ENCODE measurements at regions not wholly inside any gene's neighbourhood (a gene's known extent, or its start where the extent isn't known, plus 50 kb on each side); places are given as distances from the start of the nearest gene placed in this dataset.
A peak's percentile ranks its signal among the peaks of the same experiment; 100 is the strongest.
"Not testable (repeated sequence)": the region's sequence is repeated elsewhere in the genome, so short reads cannot be mapped to it uniquely, and the experiment has no call there.

DNA sequence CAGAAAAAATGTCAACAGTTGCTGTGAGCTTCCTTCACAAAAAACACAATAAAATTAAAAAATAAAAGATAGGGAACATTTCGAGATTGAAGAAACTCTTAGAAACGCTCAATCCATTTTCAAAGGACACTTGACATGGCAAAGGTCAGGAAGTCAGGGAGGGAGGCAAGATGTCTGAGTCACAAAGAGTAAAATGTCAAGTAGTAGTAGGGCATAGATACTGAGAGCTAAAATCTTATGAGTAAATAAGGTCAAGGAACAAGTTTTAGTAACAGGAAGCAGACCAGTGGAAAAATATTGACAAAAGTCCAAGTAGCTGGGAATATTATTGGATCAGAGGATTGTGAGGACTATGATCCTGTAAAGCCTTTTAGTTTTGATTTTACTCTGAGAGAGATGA lies 495.6 kb downstream of the TMX3 start:
- DNase-seq = no peak

DNA sequence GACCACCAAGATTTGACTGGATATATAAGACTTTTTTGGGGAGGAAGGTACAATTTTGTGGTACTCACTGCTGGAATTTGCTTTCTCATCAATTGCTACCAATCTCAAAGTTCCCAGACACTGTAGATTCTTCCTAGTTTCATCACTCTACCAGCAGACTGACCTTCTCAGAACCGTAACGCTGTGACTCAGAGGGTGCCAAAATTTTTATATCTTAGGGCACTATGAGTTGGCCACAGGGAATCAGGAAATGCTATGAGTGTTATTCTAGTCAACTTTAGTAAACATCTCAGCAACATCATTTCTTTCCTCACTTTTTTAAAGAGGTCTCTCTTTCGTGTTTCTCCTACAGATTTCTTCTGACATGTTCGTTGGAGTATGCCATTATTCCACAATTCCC lies 499.0 kb downstream of the TMX3 start:
- no peak for DNase-seq

DNA sequence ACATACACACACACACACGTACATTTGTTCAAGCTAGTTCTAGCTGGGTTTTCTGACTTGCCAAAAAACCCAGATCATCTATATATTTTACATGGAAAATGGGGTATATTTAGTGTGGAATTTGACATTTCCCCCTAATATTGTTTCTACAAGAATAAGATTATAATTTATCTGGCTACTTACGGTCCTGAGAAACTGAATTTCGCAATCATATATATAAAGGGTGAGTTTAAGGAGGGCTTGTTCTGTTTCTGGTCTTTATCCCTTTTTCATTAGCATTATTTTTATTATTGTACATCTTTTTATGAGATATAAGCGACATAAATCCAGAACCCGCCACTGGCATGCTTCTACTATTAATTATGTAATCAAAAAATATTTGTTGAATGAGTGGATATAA lies 528.9 kb downstream of the TMX3 start:
- DNase-seq = no peak

DNA sequence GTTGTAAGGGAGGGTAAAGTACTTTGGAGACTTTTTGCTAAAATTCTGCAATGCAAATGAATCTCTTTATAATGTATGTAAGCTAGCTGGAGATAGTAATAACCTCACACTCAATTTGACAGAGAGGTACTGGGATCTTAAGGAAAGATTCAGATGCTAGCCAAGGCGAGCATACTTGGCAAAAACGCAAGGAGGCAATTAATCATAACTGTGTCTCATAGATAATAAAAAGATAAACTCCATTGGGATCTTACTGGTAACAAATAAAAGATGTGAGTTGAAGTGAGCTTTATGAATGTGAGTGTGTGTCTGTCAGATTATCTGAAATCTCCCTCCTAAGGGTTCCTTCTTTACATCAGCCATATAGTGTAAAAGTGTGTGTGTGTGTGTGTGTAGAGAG lies 533.0 kb downstream of the TMX3 start:
- no peak for DNase-seq

DNA sequence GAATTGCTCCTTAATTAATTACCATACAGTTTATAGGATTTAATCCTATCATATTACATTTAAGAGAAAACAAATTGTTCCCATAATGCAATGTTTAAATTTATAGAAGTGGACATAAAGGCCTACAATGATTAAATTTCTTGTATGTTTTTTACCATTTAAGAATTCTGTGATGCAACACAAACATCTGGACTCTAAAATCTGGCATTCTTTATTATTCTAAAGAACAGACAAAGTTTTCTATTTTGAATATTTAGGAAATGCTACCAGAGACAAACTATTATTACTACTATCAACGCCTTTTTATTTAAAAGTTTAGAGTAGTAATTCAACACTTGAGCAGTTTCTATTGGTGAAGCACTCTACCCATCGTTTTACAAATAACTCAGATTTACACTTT lies 535.1 kb downstream of the TMX3 start:
- DNase-seq = no peak

DNA sequence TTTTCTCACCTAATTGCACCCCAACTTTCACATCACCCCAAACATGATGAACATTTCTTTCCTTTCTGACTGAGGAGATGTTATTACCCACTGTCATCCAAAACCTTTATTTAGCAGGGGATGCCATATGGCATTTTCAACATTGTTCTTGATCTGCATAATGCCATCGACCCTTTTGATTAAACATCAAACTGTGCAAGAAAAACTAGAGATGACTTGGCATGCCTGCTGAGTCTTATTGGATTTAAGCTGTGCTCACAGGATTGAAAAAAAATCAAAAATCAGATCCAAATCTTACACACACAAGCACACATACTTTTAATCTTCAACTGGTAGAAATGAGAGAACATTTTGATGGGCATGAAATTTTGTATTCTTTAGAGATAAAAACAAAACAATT lies 536.0 kb downstream of the TMX3 start:
- DNase-seq = no peak

DNA sequence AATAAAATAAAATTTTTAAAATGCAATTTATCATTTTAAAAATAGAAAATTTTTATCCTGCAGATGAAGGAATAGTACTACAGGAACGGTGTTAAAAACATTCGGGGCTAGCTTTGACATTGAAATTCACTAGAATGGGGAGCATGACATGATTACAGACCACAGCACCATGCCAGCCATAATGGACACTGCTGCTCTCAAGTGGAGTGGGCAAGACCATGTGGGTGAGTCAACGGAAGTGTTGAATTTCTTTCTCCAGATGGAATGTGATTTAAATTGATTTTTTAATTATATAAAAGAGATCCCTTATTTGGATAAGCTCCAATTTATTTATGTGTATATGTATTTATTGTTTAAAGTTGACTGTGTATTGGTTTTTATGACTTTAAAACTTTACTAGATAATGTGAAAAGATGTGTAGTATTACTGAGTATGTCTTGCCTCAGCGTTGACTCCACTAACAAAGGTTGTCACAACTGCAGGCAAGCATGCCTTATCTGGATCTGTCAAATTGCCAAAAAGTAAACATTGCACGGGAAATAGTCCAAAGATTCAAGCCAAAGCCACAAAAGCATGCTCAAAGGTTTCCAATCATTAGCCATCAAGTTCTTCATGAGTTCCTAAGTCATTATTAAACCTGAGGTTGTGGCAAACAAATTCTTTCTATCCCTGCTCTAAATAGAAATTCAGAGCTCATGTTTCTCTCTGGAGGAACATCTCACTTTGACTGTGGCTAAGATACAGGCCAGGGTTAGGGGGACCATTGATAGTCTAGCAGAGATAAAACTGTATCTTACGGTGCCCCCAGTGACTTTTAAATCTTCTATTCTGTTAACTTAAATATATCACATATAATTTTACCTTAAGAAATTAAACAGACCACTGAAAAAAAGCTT lies 536.9 kb downstream of the TMX3 start:
- peak; percentile 22 for DNase-seq

DNA sequence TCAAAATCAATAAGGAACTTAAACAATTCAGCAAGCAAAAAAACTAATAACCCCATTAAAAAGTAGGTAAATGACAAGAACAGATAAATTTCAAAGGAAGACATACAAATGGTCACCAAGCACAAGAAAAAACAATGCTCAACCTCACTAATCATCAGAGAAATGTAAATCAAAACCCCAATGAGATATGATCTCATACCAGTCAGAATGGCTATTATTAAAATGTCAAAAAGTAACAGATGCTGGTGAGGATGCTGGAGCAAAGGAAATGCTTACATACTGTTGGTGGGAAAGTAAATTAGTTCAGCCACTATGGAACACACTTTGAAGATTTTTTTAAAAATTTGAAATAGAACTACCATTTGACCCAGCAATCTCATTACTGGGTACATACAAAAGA lies 538.0 kb downstream of the TMX3 start:
- DNase-seq = no peak

DNA sequence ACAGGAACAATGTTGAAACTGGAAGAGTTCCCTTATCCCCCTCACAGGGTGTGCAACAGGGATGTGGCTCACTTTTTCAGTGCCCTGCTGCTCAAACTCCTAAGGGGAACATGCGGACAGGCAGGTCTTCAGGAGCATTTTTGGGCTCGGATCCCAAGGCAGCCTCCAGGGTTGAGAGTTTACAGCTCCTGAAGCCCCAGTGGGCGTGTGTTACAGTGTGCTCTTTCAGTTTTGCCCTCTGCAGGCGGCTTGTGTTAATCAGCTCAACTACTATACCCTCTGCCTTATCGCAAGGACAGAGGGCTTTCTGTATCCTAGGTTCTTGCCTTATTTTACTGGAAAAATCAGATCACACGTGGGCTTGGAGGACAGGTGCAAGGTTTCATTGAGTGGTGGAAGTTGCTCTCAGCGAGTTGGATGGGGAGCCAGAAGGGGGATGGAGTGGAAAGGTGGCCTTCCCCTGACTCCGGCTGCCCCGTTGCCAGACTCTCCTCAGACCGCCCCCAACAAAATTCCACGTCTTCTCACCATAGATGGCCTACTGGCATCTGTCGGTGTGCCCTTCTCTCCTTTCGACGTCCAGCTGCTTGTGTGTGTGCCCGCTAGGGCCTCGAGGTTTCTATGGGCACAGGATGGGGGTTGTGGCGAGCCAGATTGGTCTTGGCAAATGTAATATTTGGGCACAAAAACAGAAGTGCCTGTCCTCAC lies 541.9 kb downstream of the TMX3 start:
- DNase-seq = no peak

DNA sequence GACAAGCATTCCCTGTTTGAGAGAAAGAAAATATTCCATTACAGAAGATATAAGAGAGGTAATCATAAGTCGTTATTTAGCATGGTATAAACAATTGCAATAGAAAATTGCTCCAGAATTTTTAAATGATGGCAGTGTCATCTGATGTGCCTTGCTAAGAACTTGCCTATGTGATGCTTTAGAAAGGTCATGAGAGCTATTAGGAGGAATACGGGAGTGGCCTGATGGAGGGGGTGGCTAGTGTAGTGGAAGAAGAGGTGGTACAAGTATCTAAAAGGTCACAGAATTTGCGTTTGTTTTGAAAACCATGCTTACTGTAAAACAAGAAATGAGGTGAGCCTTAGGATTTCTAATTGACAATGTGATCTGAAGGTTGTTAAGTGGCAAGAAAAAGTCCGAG lies 550.0 kb downstream of the TMX3 start:
- DNase-seq = no peak

DNA sequence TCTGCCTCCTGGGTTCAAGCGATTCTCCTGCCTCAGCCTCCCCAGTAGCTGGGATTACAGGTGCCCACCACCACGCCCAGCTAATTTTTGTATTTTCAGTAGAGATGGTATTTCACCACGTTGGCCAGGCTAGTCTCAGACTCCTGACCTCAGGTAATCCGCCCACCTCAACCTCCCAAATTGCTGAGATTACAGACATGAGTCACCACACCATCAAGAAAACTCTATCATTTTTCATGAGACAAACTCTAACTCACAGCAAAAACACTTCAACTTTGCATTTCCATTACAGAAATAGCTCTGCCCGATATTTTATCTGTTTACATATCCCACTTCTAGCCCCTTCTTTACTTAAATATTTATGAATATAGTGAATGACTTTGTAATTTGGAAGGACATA lies 561.1 kb downstream of the TMX3 start:
- not testable (repeated sequence) for DNase-seq

DNA sequence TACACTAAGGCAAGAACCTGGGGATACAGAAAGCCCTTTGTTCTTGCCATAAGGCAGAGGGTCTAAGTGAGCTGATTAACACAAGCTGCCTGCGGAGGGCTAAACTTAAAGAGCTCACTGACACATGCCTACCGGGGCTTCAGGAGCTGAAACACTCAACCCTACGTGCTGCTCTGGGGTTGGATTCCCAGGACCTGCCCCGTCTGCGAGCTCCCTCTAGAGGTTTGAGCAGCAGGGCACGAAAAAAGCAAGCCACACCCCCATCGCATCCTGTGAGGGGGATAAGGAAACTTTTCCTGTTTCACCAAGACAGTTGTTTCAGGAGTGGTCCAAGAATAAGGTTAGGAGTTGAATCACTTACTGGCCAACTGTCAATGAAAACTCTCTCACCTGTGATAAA lies 562.1 kb downstream of the TMX3 start:
- DNase-seq = no peak

DNA sequence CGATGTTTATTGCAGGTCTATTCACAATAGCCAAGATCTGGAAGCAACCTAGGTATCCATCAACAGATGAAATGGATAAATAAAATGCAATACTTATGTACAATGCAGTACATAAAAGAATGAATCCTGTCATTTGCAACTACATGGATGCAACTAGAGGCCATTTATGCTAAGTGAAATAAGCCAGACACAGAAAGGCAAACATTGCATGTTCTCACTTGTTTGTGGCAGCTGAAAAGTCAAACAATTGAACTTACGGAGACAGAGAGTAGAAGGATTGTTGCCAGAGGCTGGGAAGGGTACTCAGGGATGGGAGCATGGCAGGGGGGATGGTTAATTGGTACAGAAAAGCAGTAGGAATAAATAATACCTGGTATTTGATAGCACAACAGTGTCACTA lies 563.9 kb downstream of the TMX3 start:
- DNase-seq = no peak

DNA sequence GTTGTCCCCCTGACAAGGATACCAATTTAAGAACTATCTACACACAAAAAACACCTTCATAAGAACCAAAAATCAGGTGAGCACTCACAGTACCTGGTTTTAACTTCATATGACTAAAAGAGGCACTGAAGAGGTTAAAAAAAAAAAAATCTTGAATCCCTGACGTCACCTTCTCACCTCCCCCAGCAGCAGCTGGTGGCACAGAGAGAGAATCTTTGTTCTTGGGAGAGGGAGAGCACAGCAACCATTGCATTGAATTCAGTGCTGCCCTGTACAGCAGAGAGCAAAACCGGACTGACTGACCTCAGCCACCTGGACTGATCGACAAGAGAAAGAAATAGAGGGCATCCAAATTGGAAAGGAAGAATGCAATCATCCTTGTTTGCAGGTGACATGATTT lies 566.0 kb downstream of the TMX3 start:
- no peak for DNase-seq

DNA sequence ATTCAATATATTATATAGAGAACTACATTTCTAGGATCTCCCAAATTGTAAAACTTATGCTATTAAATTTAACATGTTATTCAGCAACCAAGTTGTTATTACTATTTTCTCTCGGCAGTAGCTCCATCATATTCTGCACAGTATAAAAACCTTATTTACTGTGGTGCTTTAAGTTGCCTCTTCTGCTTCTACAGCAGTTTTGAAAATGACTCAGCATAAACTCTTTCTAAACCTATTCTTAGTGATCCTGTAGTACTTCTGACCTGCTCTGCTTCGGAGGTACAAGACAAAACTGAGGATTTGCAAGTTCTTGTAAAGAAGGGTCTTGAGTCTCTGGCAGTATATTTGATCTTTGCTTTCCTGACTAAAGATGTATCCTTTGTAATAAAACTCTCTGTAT lies 567.2 kb downstream of the TMX3 start:
- no peak for DNase-seq

DNA sequence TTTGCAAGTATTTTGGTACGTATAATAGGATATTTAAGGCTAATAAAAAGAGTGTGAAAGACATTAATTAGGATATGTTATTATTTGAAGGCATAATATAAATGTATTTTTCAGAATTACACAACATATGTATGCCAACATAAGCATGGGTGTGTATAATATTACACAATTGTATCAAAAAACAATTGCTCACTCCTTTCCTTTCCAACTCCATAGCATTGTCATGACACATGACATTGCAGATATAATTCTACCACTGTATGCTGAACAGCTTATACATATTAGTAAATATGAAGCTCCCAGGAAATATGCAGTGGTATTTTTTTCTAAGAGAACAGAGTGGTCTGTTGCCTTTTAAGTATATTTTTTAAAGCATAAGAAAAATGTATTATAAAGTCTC lies 593.1 kb downstream of the TMX3 start:
- no peak for DNase-seq

DNA sequence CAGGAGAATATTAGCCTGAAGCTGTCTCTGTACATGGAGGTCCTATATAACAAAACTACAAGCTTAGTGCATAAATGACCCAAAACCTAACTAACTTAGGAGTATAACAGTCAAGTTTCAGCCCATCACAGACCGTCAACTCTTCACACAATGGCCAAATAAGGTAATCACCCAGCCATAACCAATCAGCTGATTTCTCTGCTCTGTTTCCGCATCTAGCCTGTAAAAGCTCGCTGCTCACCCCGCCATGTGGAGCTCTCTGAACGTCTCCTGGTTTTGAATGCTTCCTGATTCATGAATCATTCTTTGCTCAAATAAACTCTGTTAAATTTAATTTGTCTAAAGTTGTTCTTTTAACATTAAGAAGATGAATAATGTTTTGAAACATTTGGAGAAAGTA lies 593.6 kb downstream of the TMX3 start:
- no peak for DNase-seq

DNA sequence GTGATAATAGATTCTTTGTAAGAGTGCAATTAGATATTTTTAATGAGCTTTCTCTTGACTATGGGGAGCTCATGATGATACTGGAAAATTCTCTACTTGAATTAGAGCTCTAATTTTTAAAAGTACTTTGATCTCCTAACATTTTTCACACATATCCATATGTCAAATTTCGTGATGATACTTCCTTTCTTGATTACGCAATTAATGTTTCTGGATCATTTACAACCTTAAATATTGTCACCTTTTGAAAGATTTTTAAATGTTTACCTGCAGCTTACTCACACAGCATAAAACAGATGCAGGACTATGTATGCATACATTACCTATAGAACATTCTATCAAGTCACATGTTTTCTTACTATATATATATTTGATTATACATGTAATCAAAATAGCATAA lies 598.5 kb upstream of the DSEL start:
- no peak for DNase-seq

DNA sequence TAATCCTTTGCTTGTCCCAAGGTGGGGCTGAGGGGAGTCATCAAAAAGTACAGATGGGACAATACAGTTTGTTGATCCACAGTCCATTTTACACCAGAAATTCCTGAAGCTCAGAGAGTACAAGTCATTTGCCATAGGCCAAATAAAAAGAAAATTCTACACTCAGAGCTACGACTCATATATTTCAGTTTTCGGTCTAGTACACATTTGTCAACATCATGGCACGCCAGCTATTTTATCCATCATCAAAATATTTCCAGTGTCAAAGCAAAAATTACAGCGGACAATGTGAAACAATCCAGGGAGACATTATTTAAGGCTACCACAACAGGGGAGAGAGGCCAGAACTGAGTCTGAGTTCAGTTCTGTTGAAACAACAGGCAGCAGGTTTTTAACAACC lies 587.5 kb upstream of the DSEL start:
- no peak for DNase-seq

DNA sequence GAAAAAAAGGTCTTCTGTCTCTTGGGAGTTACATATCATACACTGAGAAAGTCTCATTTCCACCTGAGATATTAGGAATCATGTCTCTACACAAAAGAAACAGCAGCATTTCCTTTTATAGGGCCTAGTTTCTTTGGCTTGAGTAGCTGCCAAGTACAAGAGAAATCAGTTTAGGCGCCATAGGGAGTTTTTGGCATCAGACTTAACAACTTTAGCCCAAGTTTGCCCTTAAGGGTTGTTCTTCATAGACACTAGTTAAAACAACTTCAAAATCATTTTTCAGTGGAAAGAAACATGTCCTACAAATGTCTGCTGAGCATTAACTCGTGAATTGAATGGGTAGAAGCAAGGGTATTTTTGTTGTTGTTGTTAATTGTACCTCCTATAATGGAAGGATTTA lies 587.0 kb upstream of the DSEL start:
- no peak for DNase-seq

DNA sequence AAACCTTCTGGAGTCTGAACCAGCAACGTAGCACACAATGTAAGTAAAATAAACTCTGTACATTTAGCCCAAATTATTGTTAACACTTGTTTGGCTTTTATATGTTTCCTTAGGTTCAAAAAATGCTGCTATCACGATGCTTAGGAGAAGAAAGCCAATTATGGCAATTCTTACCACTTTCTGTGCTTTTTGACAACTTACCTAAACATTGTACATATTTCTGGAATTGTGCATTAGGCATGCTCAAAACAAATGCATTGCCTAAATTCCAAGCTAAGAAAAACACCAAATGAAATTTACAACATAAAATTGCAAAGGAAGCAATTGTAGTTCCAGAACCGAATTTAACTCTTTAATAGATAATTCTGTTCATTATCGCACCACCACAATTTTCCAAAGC lies 585.6 kb upstream of the DSEL start:
- no peak for DNase-seq

DNA sequence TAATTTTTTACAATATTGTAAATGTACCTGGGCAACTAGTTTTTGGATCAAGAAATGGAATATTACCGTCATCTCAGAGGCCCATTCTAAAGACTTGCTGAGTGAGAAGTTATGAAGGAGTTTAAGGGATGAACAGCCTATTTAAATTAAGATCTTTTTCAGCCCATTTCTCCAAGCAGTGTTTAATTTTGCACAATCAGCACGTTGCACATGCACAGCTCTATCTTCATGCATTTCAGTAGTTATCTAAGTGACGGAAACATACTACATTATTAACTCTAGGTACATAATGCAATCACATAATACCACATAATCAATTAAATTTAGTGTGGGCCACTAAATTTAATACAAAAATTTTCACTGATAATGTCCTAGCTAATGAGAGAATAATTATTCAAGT lies 582.1 kb upstream of the DSEL start:
- no peak for DNase-seq

DNA sequence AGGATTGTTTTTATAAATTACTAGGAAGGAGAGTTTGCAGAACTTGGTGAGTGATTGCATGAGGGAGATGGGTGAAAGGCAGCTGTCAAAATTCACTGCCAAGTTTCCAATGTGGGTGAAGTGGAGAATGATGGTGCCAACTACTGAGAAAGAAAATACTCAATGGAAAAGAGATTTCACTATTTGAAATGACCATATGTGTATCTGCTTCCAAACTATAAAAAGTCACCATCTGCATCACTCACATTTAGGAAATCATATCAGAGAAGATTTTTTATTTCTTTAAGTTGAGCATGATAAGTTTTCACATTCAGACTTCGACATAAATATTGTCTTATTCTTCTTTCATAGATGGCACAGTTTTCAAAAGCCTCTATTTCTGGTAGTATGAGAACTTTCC lies 570.0 kb upstream of the DSEL start:
- DNase-seq = no peak

DNA sequence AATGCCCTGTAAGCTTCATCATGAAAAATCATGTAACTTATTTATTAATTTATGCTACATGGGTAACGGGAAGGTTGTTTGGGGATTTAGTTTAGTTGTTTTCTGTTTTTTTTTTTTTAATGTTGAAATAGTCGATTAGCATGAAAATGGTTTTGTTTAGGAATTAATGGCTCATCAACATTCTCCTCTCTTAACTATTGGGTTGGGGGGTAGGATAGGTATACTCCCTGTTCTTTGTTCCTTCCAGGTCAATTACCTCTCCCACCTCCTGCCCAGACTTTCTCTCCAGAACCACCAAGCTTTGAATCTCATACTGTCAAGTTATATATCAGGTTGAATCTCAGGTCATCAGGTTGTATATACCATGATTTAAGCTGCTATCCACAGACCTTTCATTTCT lies 568.7 kb upstream of the DSEL start:
- no peak for DNase-seq

DNA sequence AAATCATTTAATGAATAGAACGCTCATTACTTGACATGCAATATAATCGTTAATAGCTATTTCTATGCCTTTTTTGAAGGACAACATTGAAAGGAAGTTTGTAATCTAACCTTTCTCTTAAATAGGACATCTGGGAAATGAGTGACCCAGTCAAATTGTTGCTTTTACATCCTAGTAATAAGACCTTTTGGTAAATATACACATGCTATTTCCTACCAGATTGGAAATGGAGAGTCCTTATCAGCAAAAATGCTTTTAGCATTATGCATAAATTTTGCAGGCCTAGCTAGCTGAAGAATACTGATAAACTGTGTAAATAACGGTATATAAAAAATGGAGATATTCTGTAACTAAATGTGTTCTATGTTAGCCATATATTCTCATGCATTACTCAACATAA lies 567.3 kb upstream of the DSEL start:
- DNase-seq = no peak
